Fibroblast of upper back skin (primary cell): ENCODE measurements at regions not wholly inside any gene's neighbourhood (a gene's known extent, or its start where the extent isn't known, plus 50 kb on each side); places are given as distances from the start of the nearest gene placed in this dataset.

Experiments
- DNase-seq: peaks from one replicate; pipeline ENCODE4 v3.0.0-alpha.2; 2013

- DNase-seq = no peak
Measured at GRCh38 chr18:51603111-51603510, 405.6 kb upstream of the MEX3C start.

DNA sequence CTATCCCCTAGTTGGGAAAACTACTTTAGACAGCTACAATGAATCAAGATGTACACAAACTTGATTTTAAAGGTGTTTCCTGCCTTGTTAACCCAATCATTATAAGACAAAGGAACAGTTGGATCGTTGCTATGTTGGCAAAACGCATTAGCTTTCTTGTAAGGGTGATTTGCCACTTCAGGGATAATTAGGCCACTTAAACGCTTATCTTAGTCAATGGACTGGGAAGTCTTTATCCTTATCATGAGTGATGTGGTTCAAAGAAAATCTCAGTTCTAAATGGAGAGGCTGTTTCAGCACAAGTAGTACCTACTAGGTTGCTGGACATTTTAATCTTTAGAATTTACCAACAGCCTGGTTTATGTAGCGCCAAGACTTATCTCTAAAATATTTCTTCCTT, 406.1 kb upstream of the MEX3C start:
- DNase-seq = no peak

DNA sequence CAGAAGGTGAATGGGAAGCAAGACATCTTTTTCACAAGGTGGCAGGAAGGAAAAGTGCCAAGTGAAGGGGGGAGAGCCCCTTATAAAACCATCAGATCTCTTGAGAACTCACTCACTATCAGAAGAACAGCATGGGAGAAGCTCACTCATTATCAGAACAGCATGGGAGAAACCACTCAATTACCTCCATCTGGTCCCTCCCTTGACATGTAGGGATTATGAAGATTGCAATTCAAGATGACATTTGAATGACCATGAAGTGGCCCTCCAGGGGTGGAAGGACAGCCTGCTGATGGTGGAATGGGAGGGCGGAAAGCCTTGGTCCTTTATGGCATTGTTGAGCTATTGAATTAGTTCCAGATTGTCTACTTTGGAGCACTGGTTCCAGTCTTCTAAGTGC, 413.0 kb upstream of the MEX3C start:
- DNase-seq = no peak

DNA sequence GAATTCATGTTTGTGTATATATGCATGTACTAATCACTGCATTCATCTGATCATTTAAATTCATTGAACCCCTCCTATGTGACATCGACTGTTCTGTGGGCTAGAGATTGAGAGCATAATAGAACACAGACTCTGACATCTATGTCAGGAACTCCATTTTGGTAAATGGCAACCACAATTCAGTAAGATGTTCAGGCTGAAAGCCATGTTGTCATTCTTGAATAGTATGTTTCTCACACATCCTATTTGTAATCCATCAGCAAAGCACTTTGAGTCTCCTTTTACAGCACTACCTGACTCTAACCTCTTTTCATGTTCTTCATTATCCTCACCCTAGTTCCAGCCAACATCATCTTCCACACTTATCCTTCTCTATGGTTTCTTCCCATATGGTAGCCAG, 413.8 kb upstream of the MEX3C start:
- no peak for DNase-seq

GRCh38 chr18:51614033-51614432, 416.6 kb upstream of the MEX3C start:
- DNase-seq = peak; percentile 34

- no peak for DNase-seq
Measured at GRCh38 chr18:51614967-51615571, 417.6 kb upstream of the MEX3C start.

DNA sequence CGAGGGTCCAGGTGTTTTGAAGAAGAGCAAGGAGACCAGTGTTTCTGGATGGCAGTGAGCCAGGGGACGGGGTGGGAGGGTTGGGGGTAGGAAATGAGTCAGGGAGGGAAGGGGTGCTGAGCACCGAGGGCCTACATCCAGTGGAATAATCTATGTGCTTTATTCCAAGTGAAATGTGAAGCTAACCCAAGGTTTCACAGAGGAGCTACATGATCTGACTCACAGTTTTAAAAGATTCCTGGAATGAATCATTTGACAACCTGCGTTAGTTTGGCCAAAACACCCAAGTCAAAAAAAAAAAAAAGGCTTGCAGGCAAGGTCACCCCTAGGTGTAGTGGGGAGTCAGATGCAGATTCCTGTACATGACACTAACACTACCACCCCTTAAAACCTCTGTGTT, 419.7 kb upstream of the MEX3C start:
- peak; percentile 46 for DNase-seq

- DNase-seq = no peak
Measured at GRCh38 chr18:51617572-51618260, 420.2 kb upstream of the MEX3C start.

DNA sequence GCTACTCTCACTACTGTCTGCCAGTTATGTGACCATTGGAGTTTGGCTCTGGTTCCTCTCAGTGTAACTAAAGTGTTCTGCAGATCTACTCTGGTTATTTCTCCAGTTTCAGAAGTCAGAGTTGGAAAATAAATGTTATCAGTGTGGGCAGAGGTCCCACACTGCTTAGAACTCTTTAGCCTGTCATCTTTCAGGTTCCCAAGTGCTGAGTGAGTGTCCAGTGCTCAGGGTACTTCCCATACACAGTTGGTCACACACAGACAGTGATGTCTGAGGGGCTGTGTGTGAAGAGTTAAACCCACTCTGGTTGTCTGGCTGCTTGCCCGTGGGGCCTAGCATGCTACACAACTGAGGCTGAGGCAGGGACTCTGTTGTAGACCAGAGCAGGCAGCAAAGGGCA, 421.8 kb upstream of the MEX3C start:
- no peak for DNase-seq

GRCh38 chr18:51621113-51621863, 423.8 kb upstream of the MEX3C start:
- DNase-seq = peak; percentile 59

DNA sequence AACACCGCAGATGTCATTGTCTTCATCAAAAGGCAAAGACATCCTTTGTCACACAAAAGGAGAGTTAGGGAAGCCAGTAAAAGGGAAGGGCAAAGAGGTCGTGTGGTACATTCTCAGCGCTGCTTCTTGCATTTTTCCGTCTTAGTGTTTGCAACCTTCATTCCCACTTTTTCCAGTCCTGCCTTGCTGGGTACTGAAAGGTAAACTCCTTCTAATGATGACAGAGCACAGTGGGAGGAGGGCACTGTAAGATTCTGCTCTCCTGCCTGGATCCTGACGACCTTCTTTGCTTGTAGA, 424.3 kb upstream of the MEX3C start:
- no peak for DNase-seq

DNA sequence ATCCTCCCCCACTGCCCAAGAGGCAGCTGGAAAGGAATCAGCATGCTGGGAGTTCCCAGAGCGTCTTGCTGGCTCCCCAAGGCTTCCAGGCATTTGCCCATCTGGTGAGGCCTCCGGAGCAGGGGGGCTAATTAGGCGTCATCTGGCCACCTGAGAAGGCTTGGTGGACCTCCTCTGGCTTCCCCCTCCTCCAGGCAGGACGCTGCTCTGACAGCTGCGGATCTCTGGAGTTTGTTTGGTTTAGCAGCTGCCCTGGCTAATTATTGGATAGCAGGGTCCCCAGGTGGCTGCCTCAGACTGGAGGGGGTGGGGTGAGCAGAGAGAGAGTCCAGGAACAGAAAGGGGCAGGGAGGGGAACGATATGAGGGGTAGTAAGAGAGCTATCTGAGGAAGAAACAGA, 425.2 kb upstream of the MEX3C start:
- no peak for DNase-seq

GRCh38 chr18:51623653-51624052, 426.2 kb upstream of the MEX3C start:
- peak; percentile 2 for DNase-seq

- no peak for DNase-seq
Measured at GRCh38 chr18:51630706-51631105, 433.2 kb upstream of the MEX3C start.

DNA sequence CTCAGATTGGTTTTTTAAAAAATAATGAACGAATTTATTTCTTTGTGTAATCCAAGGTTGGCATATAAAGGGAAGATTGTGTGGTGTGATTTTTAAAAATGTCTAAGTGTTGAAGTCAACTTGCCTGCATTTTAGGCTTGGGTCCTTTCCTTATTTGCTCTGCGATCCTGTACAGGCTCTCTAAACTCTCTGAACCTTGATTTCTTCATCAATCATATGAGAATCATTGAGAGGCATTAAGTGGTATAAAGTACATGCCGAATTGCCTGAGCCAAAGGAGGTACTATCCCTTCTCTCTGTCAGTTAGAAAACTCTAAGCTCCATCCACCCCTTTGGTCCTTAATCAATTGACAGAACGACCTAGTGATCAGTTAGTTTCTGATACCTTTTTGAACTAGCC, 440.4 kb upstream of the MEX3C start:
- no peak for DNase-seq

DNA sequence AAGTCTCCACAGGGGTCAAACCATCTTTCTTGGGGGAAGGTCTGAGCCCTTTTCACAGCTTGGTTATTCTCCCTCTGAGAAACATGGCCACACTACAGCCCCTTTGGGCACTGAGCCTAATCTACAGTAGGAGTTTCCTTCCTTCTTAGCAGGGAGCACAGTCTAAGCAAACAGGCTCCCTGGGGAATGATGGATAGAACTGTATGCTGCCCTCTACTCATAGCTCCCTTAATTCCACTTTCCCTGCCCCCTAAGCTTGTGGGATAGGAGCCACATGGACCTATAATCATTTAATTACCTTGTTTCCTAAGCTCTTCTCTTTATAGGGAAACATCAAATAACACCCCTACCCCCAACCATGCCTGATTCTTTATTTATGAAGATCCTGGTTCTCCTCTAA, 442.1 kb upstream of the MEX3C start:
- DNase-seq = no peak

GRCh38 chr18:51643483-51643882, 446.0 kb upstream of the MEX3C start:
- no peak for DNase-seq

DNA sequence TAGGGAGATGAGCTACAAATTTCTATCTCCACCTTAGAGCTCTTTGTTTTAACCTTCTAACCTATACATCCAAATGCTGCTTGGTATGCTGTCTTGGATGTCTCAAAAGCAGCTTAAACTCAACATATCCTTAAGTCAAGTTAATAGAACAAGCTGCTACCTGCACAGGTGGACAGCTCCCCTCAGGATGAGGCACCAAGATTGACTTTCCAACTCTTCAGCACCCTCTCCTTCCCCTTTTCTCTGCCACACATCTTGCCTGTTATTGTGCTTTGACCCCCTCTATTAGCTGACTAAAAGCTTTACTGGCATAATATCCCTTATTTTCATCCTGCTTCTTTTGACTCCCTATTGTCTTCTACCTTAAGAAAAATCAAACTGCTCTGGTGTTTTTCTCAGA, 448.1 kb upstream of the MEX3C start:
- no peak for DNase-seq

GRCh38 chr18:51647346-51647745, 449.9 kb upstream of the MEX3C start:
- DNase-seq = no peak

DNA sequence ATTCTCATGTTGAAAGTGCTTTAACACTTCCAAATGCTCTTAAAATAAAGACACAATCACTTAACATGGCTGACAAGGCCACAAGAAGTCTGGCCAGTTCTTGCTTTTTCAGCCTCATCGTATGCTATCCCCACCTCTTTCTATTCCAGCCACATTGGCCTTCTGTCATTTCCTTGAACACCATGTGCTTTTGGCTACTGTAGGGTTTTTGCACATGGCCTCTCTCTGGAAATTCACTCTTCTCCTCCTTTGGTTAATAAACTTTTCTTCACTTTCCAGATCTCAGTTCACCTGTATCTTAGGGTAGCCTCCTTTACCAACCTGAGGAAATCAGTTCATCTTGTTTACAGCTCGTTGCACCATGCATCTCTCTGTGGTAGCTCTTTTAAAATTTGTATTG, 450.5 kb upstream of the MEX3C start:
- no peak for DNase-seq

GRCh38 chr18:51649796-51650195, 452.3 kb upstream of the MEX3C start:
- no peak for DNase-seq

DNA sequence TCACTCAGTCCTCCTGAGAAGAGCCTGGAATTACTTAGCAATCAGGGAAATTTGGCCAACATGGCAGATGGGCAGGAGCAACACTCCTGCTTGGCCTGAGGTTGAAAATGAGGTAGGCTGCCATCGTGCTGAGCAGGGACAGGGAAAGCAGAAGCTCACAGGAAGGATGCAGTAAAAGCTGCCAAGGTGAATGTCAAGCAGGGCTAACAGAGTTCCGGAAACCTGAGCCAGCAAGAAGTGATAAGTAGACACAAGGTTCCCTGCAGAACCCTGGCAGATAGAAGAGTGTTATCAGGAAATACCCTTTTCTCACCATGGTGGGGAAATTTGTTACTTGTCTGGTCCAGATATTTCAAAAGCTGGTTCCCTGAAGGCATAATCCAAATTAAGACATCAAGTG, 454.3 kb upstream of the MEX3C start:
- no peak for DNase-seq

DNA sequence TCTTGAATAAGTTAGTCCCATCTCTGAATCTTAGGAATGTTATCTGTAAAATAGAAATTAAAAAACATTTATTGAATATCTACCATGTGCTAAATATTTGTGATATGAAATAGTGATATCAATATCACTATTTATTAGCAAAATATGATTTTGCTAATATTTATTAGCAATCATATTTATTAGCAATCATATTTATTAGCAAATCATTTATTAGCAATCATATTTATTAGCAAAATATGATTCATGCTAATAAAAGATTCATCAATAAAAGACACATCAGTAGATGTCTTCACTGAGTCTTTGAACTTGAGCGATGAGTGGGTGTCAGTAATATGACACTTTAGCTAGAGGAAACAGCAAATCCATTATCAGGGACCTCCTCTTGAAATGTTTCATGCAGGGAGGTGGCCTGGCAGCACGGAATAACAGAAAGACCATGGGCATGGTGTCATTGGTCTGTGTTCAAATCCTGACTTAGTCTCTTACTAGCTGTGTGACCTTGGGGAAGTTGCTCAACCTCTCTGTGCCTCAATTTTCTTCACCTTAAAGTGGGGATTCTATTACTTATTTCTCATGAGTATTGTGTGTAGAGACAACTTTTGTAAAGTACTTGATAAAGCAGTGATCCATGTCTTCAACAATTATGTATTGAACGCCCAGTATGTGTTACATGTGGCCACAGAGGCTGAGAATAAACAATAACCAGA, 456.2 kb upstream of the MEX3C start:
- no peak for DNase-seq
